ENCODE measurements at regions not wholly inside any gene's neighbourhood (a gene's known extent, or its start where the extent isn't known, plus 50 kb on each side); places are given as distances from the start of the nearest gene placed in this dataset.

DNA sequence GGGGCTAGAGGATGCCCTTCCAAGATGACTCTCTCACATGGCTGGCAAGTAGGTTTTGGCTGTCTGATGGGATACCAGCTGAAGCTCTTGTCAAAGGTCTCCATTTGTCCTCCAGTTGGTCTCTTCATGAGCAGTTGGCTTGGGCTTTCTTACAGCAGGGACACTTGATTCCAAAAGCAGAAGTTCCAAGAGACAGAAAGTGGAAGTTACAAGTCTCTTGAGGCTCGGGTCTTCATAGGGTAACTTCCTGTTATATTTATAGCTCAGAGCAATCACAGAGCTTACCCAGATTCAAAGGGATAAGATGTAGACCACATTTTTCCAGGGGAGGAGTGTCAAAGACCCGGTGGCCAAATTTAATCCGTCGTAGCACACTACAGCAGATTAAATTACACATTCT lies 440.0 kb downstream of the RFC3 start:
- no peak for DNase-seq

DNA sequence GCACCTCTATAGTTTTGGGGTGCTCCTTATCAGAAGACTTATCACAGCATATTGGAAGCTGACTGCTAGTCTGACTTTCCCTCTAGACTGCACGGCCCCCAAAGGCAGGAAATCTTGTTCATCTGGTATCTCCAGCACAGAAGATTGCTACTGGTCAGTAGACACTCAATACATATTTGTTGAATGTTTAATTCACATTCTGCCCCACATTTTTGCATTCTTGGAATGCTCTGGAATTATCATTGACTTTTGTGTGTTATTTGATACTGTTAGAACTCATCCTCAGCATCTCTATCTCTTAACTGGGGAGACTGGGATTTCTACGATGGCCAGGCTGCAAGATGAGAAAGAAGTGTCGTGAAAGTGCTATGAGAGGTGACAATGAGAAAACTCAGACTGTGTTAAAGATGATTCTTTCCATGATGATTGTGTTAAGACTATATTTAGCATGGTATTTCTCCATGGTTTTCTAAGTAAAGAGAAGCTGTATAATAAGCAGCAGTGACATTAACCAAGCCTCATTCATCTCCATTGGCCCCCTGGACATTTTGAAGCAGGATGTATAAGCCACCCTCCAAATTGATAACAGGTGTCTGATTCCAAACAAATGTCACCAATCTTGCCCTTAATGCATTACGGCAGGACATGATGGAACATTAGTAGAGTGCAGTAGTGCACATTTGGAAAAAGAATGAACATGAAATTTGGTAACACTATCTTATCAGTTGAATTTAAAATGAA lies 440.9 kb downstream of the RFC3 start:
- DNase-seq = no peak

- no peak for DNase-seq
Measured at GRCh38 chr13:34263681-34264080, 445.7 kb downstream of the RFC3 start.

- no peak for DNase-seq
Measured at GRCh38 chr13:34265046-34265679, 447.2 kb downstream of the RFC3 start.

- no peak for DNase-seq
Measured at GRCh38 chr13:34276764-34277163, 458.8 kb downstream of the RFC3 start.

DNA sequence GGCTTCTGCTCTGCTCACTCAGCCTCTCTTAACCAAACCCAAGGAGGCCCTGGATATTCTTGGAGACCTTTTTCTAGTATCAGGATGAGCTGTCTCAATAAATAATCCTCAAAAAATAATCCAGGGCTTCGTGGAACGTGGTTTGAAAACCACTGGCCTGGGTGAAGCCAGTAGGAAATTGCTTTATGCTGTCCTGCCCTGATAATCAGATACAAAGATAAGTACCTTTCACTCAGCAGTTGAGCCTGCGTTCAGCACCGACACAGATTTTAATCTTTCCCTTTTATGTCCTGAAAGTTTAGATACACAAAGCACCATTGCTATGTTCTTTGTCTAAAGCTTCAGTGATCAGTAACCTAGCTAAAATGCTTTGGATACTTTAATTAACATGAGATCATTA lies 460.0 kb downstream of the RFC3 start:
- no peak for DNase-seq

GRCh38 chr13:34278780-34279179 lies 460.8 kb downstream of the RFC3 start:
- no peak for DNase-seq

DNA sequence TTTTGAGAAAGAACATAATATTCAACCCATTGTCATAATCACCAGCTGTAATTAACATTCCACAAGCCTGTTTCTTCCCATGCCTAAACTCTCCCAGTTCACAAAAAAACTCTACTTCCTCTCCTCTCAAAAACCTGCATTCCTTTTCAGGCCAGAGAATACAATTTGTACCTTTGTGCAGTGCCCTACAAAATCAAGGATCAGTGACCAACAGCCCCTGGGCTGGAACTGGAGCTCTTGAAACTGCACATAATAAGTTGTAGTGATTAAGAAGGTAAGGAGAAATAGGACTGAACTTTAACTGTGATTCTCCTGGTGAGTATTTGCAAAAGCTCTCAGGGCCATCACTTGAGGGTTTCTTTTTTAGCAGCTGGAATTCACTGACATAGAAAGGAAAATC lies 472.7 kb downstream of the RFC3 start:
- no peak for DNase-seq

GRCh38 chr13:34294483-34295129 lies 476.7 kb downstream of the RFC3 start:
- DNase-seq = peak; percentile 12

GRCh38 chr13:34300559-34300958 lies 482.6 kb downstream of the RFC3 start:
- no peak for DNase-seq

DNA sequence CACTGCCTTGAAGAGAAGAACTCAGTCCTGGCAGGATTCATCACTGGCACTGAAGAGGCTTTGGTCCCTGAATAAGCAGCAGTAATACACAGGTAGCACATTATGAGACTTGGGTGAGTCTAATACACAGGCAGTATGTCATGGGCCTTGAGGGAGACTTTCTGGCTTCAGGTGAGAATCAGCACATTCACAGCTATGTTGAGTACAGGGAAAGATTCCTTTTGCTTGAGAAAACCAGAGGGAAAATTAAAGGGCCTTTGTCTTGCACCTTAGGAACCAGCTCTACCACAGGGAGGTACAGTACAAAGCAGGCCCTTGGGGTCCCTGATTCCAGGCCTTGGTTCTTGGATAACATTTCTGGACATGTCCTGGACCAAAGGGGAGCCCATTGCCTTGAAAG lies 484.6 kb downstream of the RFC3 start:
- no peak for DNase-seq

DNA sequence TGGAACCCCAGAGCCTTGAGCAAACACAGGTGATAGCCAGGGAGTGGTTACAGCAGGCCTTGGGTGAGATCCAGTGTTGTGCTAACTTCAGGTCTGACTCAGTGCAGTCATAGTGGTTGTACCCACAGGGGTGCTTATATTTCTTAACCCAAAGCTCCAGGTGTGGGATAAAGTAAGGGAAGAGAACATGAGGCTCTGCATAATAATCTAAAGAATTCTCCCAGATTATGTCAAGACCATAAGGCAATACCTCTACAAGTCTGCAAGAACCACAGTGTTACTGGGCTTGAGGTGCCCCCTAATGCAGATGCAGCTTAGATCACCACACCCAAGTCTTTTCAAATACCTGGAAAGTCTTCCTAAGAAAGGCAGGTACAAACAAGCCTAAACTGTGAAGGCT lies 485.4 kb downstream of the RFC3 start:
- no peak for DNase-seq

DNA sequence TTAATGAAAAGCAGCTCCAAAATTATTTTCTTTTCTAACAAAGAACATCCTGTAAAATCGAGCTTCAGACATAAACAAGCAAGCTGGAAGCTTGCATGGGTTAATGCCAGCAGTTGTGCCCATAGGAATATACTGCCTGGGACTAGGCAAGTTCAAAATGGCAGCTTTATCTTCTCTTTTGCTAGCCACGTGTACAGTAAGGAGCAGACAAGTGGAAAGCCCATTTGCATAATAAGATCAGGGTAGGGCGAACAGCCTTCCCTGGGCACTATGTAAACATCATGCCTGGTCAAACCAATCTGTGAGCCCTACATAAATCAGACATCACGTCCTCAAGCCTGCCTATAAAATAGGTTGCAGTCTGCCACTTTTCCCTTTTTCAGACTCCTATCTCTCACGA lies 489.7 kb downstream of the RFC3 start:
- no peak for DNase-seq

DNA sequence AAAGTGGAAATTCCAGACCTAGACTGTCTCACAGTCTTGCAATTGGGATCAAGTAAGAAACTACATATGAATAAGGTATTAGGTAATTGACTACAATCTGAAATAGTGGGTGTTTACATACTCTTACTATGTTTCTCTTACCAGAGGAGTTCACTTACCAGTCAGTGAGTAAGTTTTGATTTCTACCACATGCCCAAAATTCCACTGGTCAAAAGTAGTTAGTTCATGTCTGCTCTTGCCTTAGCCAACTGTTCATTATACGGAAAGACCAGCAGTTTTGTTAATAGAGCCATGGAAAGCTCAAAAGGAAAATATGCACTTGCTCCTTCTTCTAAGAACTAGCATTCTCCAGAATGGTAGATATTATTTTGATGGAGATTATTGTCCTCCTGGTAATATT lies 490.8 kb downstream of the RFC3 start:
- no peak for DNase-seq

GRCh38 chr13:34310539-34310938 lies 492.6 kb downstream of the RFC3 start:
- no peak for DNase-seq

GRCh38 chr13:34311251-34311650 lies 493.3 kb downstream of the RFC3 start:
- no peak for DNase-seq

- no peak for DNase-seq
Measured at GRCh38 chr13:34312578-34312977, 494.6 kb downstream of the RFC3 start.

DNA sequence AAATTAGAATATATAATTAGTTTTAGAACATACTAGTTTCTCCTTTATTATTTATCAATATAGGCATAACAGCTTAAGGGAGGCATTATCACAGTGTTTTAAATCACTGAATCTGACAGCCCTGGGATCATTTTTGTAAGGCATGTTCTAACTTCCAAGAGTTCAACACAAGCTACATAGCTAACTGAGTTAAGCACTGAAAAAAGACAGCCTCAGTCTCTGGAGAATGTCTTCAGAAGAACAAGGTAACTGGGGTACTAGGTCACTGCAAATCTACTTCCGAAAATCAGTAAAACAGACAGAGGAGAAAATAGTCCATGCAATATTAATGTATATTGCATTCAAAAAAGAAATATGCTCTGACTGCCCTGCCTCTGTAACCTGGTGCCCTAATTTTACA lies 502.1 kb downstream of the RFC3 start:
- no peak for DNase-seq

GRCh38 chr13:34322014-34322742 lies 504.2 kb downstream of the RFC3 start:
- DNase-seq = no peak

GRCh38 chr13:34322743-34323074 lies 504.8 kb downstream of the RFC3 start:
- no peak for DNase-seq

- no peak for DNase-seq
Measured at GRCh38 chr13:34335014-34336007, 517.4 kb downstream of the RFC3 start.

DNA sequence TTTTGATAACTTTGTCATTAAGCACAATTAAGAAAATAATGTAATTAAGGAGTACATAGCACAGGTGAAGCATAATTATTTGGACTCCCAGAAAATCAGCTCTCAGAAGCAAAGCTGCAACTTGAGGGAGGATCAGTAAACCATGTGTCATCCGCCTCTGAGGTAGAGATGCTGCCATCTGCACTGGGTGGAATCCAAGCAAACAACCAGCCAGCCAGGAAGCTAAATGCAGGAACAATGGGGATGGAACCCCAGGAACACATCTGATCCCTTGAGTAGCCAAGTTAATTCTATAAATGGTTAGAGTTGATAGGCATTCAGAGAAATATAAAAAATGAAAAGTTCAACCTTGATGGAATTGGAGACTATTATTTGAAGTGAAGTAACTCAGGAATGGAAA lies 520.2 kb downstream of the RFC3 start:
- DNase-seq = no peak

DNA sequence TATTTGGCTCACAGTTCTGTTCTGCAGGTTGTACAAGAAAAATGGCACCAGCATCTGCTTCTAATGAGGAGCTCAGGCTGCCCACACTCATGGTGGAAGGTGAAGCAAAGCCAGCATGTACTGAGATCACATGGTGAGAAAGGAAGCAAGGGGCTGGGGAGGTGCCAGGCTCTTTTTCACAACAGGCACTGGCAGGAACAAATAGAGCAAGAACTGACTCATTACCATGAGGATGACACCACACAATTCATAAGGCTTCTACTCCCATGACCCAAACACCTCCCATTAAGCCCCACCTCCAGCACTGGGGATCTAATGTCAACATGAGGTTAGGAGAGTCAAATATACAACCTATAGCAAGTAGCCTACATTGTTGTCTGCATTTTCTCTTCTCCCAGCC lies 522.6 kb downstream of the RFC3 start:
- DNase-seq = no peak

All from NCI-H1092 treated with DMSO at 0.1 percent for 48 hours (cell line).